ENCODE measurements at regions not wholly inside any gene's neighbourhood (a gene's known extent, or its start where the extent isn't known, plus 50 kb on each side); places are given as distances from the start of the nearest gene placed in this dataset.

GRCh38 chr2:2889646-2890045, 488.0 kb downstream of the EIPR1 start:
- no peak for DNase-seq

GRCh38 chr2:2889141-2889540, 488.5 kb downstream of the EIPR1 start:
- no peak for DNase-seq

GRCh38 chr2:2887772-2888387, 489.7 kb downstream of the EIPR1 start:
- no peak for DNase-seq

- DNase-seq, result no peak
These were observed 490.7 kb downstream of the EIPR1 start for GRCh38 chr2:2886922-2887321.

- DNase-seq, result no peak
These were observed 496.1 kb downstream of the EIPR1 start for GRCh38 chr2:2881499-2881898.

GRCh38 chr2:2880938-2881337, 496.7 kb downstream of the EIPR1 start:
- DNase-seq, result no peak

GRCh38 chr2:2879781-2880180, 497.8 kb downstream of the EIPR1 start:
- no peak for DNase-seq

- DNase-seq, result no peak
These were observed 498.5 kb downstream of the EIPR1 start for GRCh38 chr2:2879071-2879470.

- DNase-seq, result no peak
These were observed 500.2 kb downstream of the EIPR1 start for GRCh38 chr2:2877427-2877826.

GRCh38 chr2:2876331-2877221, 501.0 kb downstream of the EIPR1 start:
- DNase-seq, result no peak

- no peak for DNase-seq
These were observed 501.8 kb downstream of the EIPR1 start for GRCh38 chr2:2875831-2876230.

GRCh38 chr2:2875296-2875695, 502.3 kb downstream of the EIPR1 start:
- no peak for DNase-seq

- no peak for DNase-seq
These were observed 502.8 kb downstream of the EIPR1 start for GRCh38 chr2:2874805-2875204.

- no peak for DNase-seq
These were observed 503.3 kb downstream of the EIPR1 start for GRCh38 chr2:2874341-2874740.

GRCh38 chr2:2873450-2873811, 504.2 kb downstream of the EIPR1 start:
- DNase-seq, result no peak

- no peak for DNase-seq
These were observed 504.7 kb downstream of the EIPR1 start for GRCh38 chr2:2872713-2873449.

- DNase-seq, result no peak
These were observed 505.4 kb downstream of the EIPR1 start for GRCh38 chr2:2872309-2872617.

- no peak for DNase-seq
These were observed 505.9 kb downstream of the EIPR1 start for GRCh38 chr2:2871480-2872308.

- DNase-seq, result no peak
These were observed 507.5 kb downstream of the EIPR1 start for GRCh38 chr2:2870106-2870505.

GRCh38 chr2:2869553-2869952, 508.1 kb downstream of the EIPR1 start:
- DNase-seq, result no peak

- no peak for DNase-seq
These were observed 509.5 kb downstream of the EIPR1 start for GRCh38 chr2:2868085-2868484.

- DNase-seq, result no peak
These were observed 510.1 kb downstream of the EIPR1 start for GRCh38 chr2:2867397-2867979.

GRCh38 chr2:2866459-2866858, 511.2 kb downstream of the EIPR1 start:
- no peak for DNase-seq

All from activated CD8-positive, alpha-beta memory T cell treated with anti-CD3 and anti-CD28 coated beads, Interleukin-2, amount 50 U/mL, for 48 hours (primary cell).